Medulla oblongata (tissue), 1 donor: ENCODE measurements at regions not wholly inside any gene's neighbourhood (a gene's known extent, or its start where the extent isn't known, plus 50 kb on each side); places are given as distances from the start of the nearest gene placed in this dataset.

ENCODE experiments used
- DNase-seq: peaks from one replicate; pipeline ENCODE4 v3.0.0-alpha.2; 2015; ENCODE audit errors: extremely low spot score

- DNase-seq: no peak
Measured at GRCh38 chr2:22483036-22483435, 901.9 kb upstream of the KLHL29 start.

GRCh38 chr2:22485486-22485885 lies 899.5 kb upstream of the KLHL29 start:
- no peak for DNase-seq

- DNase-seq: no peak
Measured at GRCh38 chr2:22486343-22486742, 898.6 kb upstream of the KLHL29 start.

GRCh38 chr2:22487036-22487435 lies 897.9 kb upstream of the KLHL29 start:
- DNase-seq: no peak

- DNase-seq: no peak
Measured at GRCh38 chr2:22487541-22487940, 897.4 kb upstream of the KLHL29 start.

GRCh38 chr2:22491442-22491841 lies 893.5 kb upstream of the KLHL29 start:
- DNase-seq: no peak

- DNase-seq: no peak
Measured at GRCh38 chr2:22494156-22494555, 890.8 kb upstream of the KLHL29 start.

GRCh38 chr2:22497064-22497463 lies 887.9 kb upstream of the KLHL29 start:
- no peak for DNase-seq

GRCh38 chr2:22497789-22498188 lies 887.2 kb upstream of the KLHL29 start:
- DNase-seq: no peak

- DNase-seq: no peak
Measured at GRCh38 chr2:22499082-22499839, 885.7 kb upstream of the KLHL29 start.

- no peak for DNase-seq
Measured at GRCh38 chr2:22500555-22500935, 884.4 kb upstream of the KLHL29 start.

GRCh38 chr2:22501851-22502250 lies 883.1 kb upstream of the KLHL29 start:
- no peak for DNase-seq

- DNase-seq: no peak
Measured at GRCh38 chr2:22513563-22513962, 871.4 kb upstream of the KLHL29 start.

GRCh38 chr2:22517141-22517540 lies 867.8 kb upstream of the KLHL29 start:
- DNase-seq: no peak

- DNase-seq: no peak
Measured at GRCh38 chr2:22518641-22519040, 866.3 kb upstream of the KLHL29 start.

- no peak for DNase-seq
Measured at GRCh38 chr2:22520369-22521288, 864.4 kb upstream of the KLHL29 start.

GRCh38 chr2:22521620-22522019 lies 863.4 kb upstream of the KLHL29 start:
- DNase-seq: no peak

- no peak for DNase-seq
Measured at GRCh38 chr2:22525681-22526080, 859.3 kb upstream of the KLHL29 start.

- DNase-seq: no peak
Measured at GRCh38 chr2:22530131-22530530, 854.8 kb upstream of the KLHL29 start.

- DNase-seq: no peak
Measured at GRCh38 chr2:22536133-22536532, 848.8 kb upstream of the KLHL29 start.

- DNase-seq: no peak
Measured at GRCh38 chr2:22554453-22554852, 830.5 kb upstream of the KLHL29 start.

- no peak for DNase-seq
Measured at GRCh38 chr2:22557406-22557805, 827.6 kb upstream of the KLHL29 start.

- no peak for DNase-seq
Measured at GRCh38 chr2:22560021-22560420, 825.0 kb upstream of the KLHL29 start.
